ENCODE measurements at regions not wholly inside any gene's neighbourhood (a gene's known extent, or its start where the extent isn't known, plus 50 kb on each side); places are given as distances from the start of the nearest gene placed in this dataset.

DNA sequence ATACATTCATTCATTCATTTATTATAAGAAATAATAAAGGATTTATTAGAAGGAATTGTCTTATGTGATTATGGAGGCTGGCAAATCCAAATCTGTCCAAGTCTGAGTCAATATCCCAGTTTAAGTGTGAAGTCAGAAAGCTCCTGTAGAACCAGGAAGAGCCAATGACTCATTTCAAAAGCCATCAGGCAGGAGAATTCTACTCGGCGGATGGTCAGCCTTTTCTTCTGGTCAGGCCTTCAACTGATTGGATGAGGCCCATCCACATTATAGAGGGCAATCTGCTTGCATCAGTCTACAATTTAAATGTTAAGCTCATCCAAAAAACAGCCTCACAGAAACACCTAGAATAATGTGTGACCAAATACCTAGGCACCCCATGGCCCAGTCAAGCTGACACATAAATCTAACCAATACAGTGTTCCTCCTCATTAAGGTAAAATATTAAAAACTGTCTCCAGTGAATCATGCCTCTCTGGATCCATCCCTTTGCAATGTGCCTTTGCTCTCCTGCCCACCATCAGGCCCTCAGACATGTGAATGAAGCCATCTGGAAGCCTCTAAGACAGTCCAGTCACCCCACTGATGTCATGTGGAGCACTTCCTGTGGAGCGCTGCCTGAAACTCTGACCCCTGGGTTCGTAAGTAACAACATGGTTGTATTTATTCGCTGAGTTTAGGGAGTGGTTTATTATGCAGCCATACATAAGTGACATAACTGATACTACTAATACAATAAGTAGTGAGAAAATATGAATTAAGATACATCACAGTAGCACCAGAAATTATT is 69.2 kb upstream of the WSB1 start:
- no peaks in the 10 kb centered on the region for H3K27me3 ChIP-seq
- DNase-seq, result no peak

GRCh38 chr17:27226611-27227230 is 67.2 kb upstream of the WSB1 start:
- Histone ChIP-seq H3K27me3 (no peaks in the 10 kb centered on the region), H3K9me3 (no peaks in the 10 kb centered on the region), H3K4me1 (ENCODE audit: insufficient read depth) (no peaks in the 10 kb centered on the region), H3K4me3 (no peak overlapping the region), H3K27ac (no peak overlapping the region), H3K36me3 (no peaks in the 10 kb centered on the region)
- no peak for DNase-seq
- TF ChIP-seq EP300 (IDR thresholded peaks at IDR 0.05) (no peak), CTCF (IDR thresholded peaks at IDR 0.05) (no peak), POLR2A (IDR thresholded peaks at IDR 0.05) (no peak)
- WGBS, 3 donors, result 76 to 80% (median 79%) methylated on average over 4 of the region's 4 CpGs
- intact Hi-C loops (cut with DNase I), result no loop called here

More for the DNA sequence above, 69.2 kb upstream of the WSB1 start:
- no peak for TF ChIP-seq POLR2A (IDR thresholded peaks at IDR 0.05)
- TF ChIP-seq CTCF (IDR thresholded peaks at IDR 0.05), result no peak
- no peak for TF ChIP-seq EP300 (IDR thresholded peaks at IDR 0.05)
- intact Hi-C loops (cut with DNase I), result no loop called here
- 80 to 84% (median 81%) methylated on average over 5 of the region's 5 CpGs for WGBS, 3 donors
- H3K27ac ChIP-seq, result no peak overlapping the region
- no peaks in the 10 kb centered on the region for H3K4me1 ChIP-seq (ENCODE audit: insufficient read depth)
- no peaks in the 10 kb centered on the region for H3K9me3 ChIP-seq
- no peak overlapping the region for H3K4me3 ChIP-seq
- no peaks in the 10 kb centered on the region for H3K36me3 ChIP-seq

- 8 to 10% (median 9%) methylated on average over 8 of the region's 8 CpGs for WGBS, 3 donors
- Histone ChIP-seq H3K9me3 (no peaks in the 10 kb centered on the region), H3K4me1 (ENCODE audit: insufficient read depth) (no peaks in the 10 kb centered on the region), H3K36me3 (no peaks in the 10 kb centered on the region), H3K4me3 (no peak overlapping the region), H3K27ac (no peak overlapping the region), H3K27me3 (no peaks in the 10 kb centered on the region)
- no peak for DNase-seq
- TF ChIP-seq POLR2A (IDR thresholded peaks at IDR 0.05) (no peak), EP300 (IDR thresholded peaks at IDR 0.05) (no peak), CTCF (IDR thresholded peaks at IDR 0.05) (no peak)
- intact Hi-C loops (cut with DNase I), result loop anchor here in 2 of 4 donors (10.0 kb wide), 1 partner anchor 224 kb away; the partner anchor contains the start of gene KSR1 (in 2 of the 2)
Measured at GRCh38 chr17:27230996-27231395, 62.9 kb upstream of the WSB1 start.

- intact Hi-C loops (cut with DNase I), result loop anchor here in 2 of 4 donors (10.0 kb wide), 1 partner anchor 222 kb away; the partner anchor contains the start of gene KSR1 (in 2 of the 2)
- H3K27me3 ChIP-seq, result no peaks in the 10 kb centered on the region
- no peak overlapping the region for H3K27ac ChIP-seq
- 88 to 91% (median 88%) methylated on average over 5 of the region's 5 CpGs for WGBS, 3 donors
- DNase-seq, result no peak
- no peaks in the 10 kb centered on the region for H3K9me3 ChIP-seq
- TF ChIP-seq CTCF (IDR thresholded peaks at IDR 0.05) (no peak), POLR2A (IDR thresholded peaks at IDR 0.05) (no peak), EP300 (IDR thresholded peaks at IDR 0.05) (no peak)
- H3K4me3 ChIP-seq, result no peak overlapping the region
- no peaks in the 10 kb centered on the region for H3K4me1 ChIP-seq (ENCODE audit: insufficient read depth)
- no peaks in the 10 kb centered on the region for H3K36me3 ChIP-seq
Measured at GRCh38 chr17:27232328-27232727, 61.6 kb upstream of the WSB1 start.

Measured in ovary (tissue), 7 donors.